ENCODE measurements at regions not wholly inside any gene's neighbourhood (a gene's known extent, or its start where the extent isn't known, plus 50 kb on each side); places are given as distances from the start of the nearest gene placed in this dataset.

GRCh38 chr10:21183025-21183424, 285.9 kb upstream of the NEBL start:
- TF ChIP-seq CTCF (conservative IDR thresholded peaks at IDR 0.05) (no peak), EZH2 (IDR thresholded peaks at IDR 0.05; ENCODE audit: low read depth) (no peak)
